ENCODE measurements at regions not wholly inside any gene's neighbourhood (a gene's known extent, or its start where the extent isn't known, plus 50 kb on each side); places are given as distances from the start of the nearest gene placed in this dataset.

- DNase-seq: no peak
These were observed 209.5 kb downstream of the JCAD start for GRCh38 chr10:29849886-29850285.

- DNase-seq: peak; percentile 76
These were observed 210.1 kb downstream of the JCAD start for GRCh38 chr10:29849126-29849833.

GRCh38 chr10:29846881-29847280, 212.1 kb upstream of the SVIL start:
- DNase-seq: no peak

DNA sequence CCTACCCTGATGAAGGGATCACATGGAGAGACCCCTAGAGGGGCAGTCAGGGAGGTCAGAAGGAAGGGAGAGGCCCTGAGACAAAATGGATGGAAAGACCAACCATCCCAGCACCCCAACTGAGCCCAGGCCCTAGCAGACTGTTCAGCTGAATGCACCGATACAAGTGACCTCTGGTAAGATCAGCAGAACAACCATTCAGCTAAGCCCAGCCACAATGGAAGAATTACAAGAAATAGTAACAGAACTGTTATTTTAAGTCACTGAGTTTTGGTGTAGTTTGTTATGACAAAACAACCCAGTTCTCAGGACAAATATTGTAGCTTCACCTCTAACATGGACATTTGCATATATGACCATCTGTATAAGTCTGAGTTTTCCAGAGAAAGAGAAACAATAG, 210.4 kb upstream of the SVIL start:
- no peak for DNase-seq

- DNase-seq: no peak
These were observed 208.4 kb upstream of the SVIL start for GRCh38 chr10:29843143-29843542.

GRCh38 chr10:29841724-29842649, 207.2 kb upstream of the SVIL start:
- peak; percentile 86 for DNase-seq

- no peak for DNase-seq
These were observed 205.9 kb upstream of the SVIL start for GRCh38 chr10:29840516-29841276.

DNA sequence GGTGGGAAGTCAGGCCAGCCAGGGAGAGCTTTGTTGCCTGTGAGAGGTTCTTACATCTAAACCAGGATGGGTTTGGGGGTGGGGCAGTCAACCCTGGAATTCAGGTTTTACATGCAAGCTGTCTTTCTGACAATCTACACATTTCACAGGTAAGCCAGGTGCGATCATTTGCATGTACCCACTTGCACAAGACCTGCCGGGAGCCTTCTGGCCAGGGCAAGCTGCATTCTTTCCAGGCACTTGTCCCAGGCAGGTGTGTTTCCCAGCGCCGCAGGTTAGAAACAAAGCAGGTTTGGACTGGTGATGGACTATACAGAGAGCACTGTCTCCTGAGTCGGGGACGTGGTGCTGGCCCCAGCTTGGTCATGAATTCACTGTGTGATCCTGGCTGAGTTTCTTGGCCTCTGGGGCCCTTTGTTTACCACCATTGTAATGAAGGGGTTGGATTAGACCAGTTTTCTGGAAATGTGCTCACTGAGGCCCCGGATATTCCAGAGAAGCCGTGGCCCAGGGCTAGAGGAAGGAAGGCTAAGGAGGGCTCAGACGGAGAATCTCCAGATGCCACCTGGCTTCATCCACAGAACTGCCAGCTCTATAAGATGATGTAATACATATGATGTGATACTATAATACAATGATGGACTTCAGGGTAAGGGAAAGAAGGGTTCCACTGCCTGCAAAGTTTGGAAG, 205.2 kb upstream of the SVIL start:
- DNase-seq: no peak

DNA sequence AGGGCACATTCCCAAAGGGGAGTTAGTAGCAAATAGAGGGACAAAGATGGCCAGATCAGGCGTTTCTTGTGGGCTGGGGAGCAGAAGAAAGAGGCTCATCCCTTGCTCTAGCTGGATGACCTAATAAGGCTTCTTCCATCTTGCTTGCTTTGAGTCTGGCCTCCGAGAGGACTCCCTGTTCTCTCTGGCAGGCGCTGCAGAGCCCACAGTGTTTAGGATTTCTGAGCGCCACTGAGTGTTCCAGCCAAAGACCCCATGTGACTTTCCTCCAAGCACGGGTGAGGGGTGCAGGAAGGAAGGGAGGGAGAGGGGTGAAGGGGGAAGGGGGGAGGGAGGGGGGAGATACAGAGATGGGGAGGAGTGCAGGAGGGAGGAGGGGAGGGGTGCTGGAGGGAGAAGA, 203.8 kb upstream of the SVIL start:
- DNase-seq: no peak

DNA sequence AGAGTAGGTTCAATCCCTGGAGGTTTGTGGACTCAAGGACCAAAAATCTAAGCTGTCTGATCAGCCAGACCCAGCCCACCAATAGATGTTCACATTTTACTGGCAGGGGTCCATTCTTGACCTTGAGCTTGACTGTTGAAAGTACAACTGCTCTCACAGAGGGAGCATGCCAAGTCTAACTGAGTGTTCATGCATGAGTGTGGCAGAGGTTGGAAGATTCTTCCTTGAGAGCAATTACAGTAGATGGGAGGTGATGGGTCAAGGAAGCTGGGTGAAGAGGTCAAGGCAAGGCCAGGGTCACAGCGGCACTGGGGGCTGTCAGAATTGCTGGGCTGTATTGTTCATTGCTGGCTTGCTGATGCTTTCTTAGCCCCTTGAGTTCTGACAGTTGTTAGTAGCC, 202.8 kb upstream of the SVIL start:
- DNase-seq: no peak

GRCh38 chr10:29836396-29836795, 201.6 kb upstream of the SVIL start:
- DNase-seq: no peak

- no peak for DNase-seq
These were observed 200.3 kb upstream of the SVIL start for GRCh38 chr10:29835055-29835454.

GRCh38 chr10:29830531-29831512, 196.1 kb upstream of the SVIL start:
- DNase-seq: no peak

GRCh38 chr10:29829776-29830175, 195.0 kb upstream of the SVIL start:
- no peak for DNase-seq

- no peak for DNase-seq
These were observed 194.2 kb upstream of the SVIL start for GRCh38 chr10:29828956-29829355.

DNA sequence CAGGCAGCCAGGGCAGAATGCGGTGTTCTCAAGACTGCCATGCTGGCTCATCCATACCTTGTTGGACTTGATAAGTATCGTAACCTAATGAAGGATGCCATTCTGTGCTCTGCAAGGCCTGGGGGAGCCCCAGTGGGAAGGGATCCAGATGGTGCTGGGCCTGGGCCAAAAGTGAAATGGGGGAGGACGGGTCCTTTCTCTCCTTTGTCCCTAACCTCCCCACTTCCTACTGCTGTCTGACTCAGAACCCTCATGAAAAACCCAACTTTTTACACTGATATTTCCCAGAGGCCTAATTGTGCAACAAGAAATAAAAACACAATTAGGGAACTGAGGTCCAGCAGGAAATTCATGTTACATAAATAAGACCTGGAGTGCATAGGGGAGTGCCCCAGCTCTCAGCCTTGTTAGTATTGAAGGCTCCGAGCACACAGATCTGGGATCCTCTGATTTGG, 193.7 kb upstream of the SVIL start:
- no peak for DNase-seq

GRCh38 chr10:29827512-29827911, 192.7 kb upstream of the SVIL start:
- DNase-seq: no peak

- DNase-seq: no peak
These were observed 192.2 kb upstream of the SVIL start for GRCh38 chr10:29826801-29827450.

GRCh38 chr10:29826221-29826620, 191.4 kb upstream of the SVIL start:
- no peak for DNase-seq

DNA sequence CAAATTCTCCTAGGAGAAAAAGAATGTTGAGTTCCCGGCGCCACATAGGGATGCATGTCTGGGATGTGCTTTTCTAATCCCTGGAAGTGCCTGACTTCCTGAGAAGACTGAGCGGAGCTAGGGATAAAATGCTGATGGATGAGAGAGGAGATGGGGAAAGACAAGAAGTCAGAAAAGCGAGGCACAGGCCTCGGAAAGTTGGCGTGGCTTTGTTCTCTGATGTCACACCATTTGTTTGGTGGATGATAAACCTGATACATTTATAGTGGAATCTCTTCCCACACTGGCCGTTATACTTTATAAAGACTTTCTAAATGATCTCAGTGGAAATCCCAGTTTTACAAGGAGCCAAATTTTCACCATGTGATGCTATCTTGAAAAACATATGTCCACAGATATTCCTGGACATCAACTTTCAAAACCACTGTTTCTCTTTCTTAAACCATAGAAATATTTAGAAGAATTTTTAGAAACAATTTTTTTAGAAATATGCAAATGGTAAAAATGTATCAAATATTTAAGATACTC, 188.8 kb upstream of the SVIL start:
- DNase-seq: peak; percentile 81

All from femur (tissue), 1 donor.